ENCODE measurements at regions not wholly inside any gene's neighbourhood (a gene's known extent, or its start where the extent isn't known, plus 50 kb on each side); places are given as distances from the start of the nearest gene placed in this dataset.
"Not testable (repeated sequence)": the region's sequence is repeated elsewhere in the genome, so short reads cannot be mapped to it uniquely, and the experiment has no call there.

- DNase-seq: not testable (repeated sequence)
These were observed 142.2 kb downstream of the CRLF3 start for GRCh38 chr17:30682280-30682679.

- not testable (repeated sequence) for DNase-seq
These were observed 143.8 kb downstream of the CRLF3 start for GRCh38 chr17:30680681-30681080.

- no peak for DNase-seq
These were observed 146.8 kb downstream of the CRLF3 start for GRCh38 chr17:30677550-30678249.

- DNase-seq: not testable (repeated sequence)
These were observed 148.6 kb downstream of the CRLF3 start for GRCh38 chr17:30675777-30676492.

- not testable (repeated sequence) for DNase-seq
These were observed 155.3 kb downstream of the CRLF3 start for GRCh38 chr17:30669217-30669649.

- not testable (repeated sequence) for DNase-seq
These were observed 155.9 kb downstream of the CRLF3 start for GRCh38 chr17:30668360-30669181.

- peak; percentile 41 to 69 for DNase-seq
These were observed 156.7 kb downstream of the CRLF3 start for GRCh38 chr17:30667657-30668359.

- peak in 1 of 2 experiments; percentile 30 for DNase-seq
These were observed 157.4 kb downstream of the CRLF3 start for GRCh38 chr17:30666838-30667656.

GRCh38 chr17:30663727-30664455, 160.6 kb downstream of the CRLF3 start:
- DNase-seq: peak in 1 of 2 experiments; percentile 61

GRCh38 chr17:30657148-30657547, 167.3 kb downstream of the CRLF3 start:
- DNase-seq: not testable (repeated sequence)

GRCh38 chr17:30653038-30653437, 171.5 kb downstream of the CRLF3 start:
- not testable (repeated sequence) for DNase-seq

- DNase-seq: not testable (repeated sequence)
These were observed 172.9 kb downstream of the GOSR1 start for GRCh38 chr17:30650149-30650548.

- DNase-seq: not testable (repeated sequence)
These were observed 170.9 kb downstream of the GOSR1 start for GRCh38 chr17:30648015-30648620.

GRCh38 chr17:30645875-30646274, 168.7 kb downstream of the GOSR1 start:
- DNase-seq: not testable (repeated sequence)

GRCh38 chr17:30644713-30645112, 167.5 kb downstream of the GOSR1 start:
- not testable (repeated sequence) for DNase-seq

- DNase-seq: not testable (repeated sequence)
These were observed 167.1 kb downstream of the GOSR1 start for GRCh38 chr17:30644287-30644686.

GRCh38 chr17:30641428-30641827, 164.2 kb downstream of the GOSR1 start:
- DNase-seq: not testable (repeated sequence)

GRCh38 chr17:30639391-30639790, 162.2 kb downstream of the GOSR1 start:
- DNase-seq: not testable (repeated sequence)

GRCh38 chr17:30638968-30639367, 161.8 kb downstream of the GOSR1 start:
- not testable (repeated sequence) for DNase-seq

- not testable (repeated sequence) for DNase-seq
These were observed 154.4 kb downstream of the GOSR1 start for GRCh38 chr17:30631651-30632050.
